HG03342 (cell line): ENCODE measurements at regions not wholly inside any gene's neighbourhood (a gene's known extent, or its start where the extent isn't known, plus 50 kb on each side); places are given as distances from the start of the nearest gene placed in this dataset.

Experiments used
- ATAC-seq: cut with Tn5 transposase; IDR thresholded peaks from one replicate; pipeline ENCODE4 v1.9.1; 2021; ENCODE audit warnings: mild to moderate bottlenecking, moderate library complexity; ENCODE audit not compliant: unreplicated experiment

- ATAC-seq = no peak
These were observed 55.6 kb upstream of the KL start for GRCh38 chr13:32960626-32961025.

- ATAC-seq = no peak
These were observed 54.5 kb upstream of the KL start for GRCh38 chr13:32961724-32962123.

GRCh38 chr13:32962342-32962741, 53.9 kb upstream of the KL start:
- ATAC-seq = no peak

- ATAC-seq = no peak
These were observed 51.2 kb upstream of the KL start for GRCh38 chr13:32964987-32965386.
